ENCODE measurements at regions not wholly inside any gene's neighbourhood (a gene's known extent, or its start where the extent isn't known, plus 50 kb on each side); places are given as distances from the start of the nearest gene placed in this dataset.
"Not testable (repeated sequence)": the region's sequence is repeated elsewhere in the genome, so short reads cannot be mapped to it uniquely, and the experiment has no call there.

- Histone ChIP-seq H3K27me3 (ENCODE audit: control insufficient read depth in 5 of 5, insufficient read depth in 4 of 5, low read length in 5 of 5) (no peaks in the 10 kb centered on the region), H3K9me3 (ENCODE audit: control insufficient read depth in 5 of 5, low read length in 5 of 5) (no peaks in the 10 kb centered on the region), H3K4me1 (ENCODE audit: control insufficient read depth in 5 of 5, insufficient read depth in 5 of 5, low read length in 5 of 5) (no peaks in the 10 kb centered on the region), H3K9ac (ENCODE audit: low read length in 5 of 5) (no peak overlapping the region), H3K36me3 (ENCODE audit: control insufficient read depth in 5 of 5, insufficient read depth in 5 of 5, low read length in 5 of 5) (no peaks in the 10 kb centered on the region), H3K27ac (ENCODE audit: low read depth, low read length) (no peak overlapping the region), H3K4me3 (ENCODE audit: low read depth in 1 of 5, low read length in 5 of 5) (no peak overlapping the region)
Observed at GRCh38 chr3:191922570-191922969, 461.6 kb downstream of the PYDC2 start.

- not testable (repeated sequence) for H3K9ac ChIP-seq (ENCODE audit: low read length in 5 of 5); H3K27me3 ChIP-seq (ENCODE audit: control insufficient read depth in 5 of 5, insufficient read depth in 4 of 5, low read length in 5 of 5); H3K4me3 ChIP-seq (ENCODE audit: low read depth in 1 of 5, low read length in 5 of 5); H3K27ac ChIP-seq (ENCODE audit: low read depth, low read length); H3K36me3 ChIP-seq (ENCODE audit: control insufficient read depth in 5 of 5, insufficient read depth in 5 of 5, low read length in 5 of 5); H3K4me1 ChIP-seq (ENCODE audit: control insufficient read depth in 5 of 5, insufficient read depth in 5 of 5, low read length in 5 of 5); H3K9me3 ChIP-seq (ENCODE audit: control insufficient read depth in 5 of 5, low read length in 5 of 5)
Observed at GRCh38 chr3:191927183-191927817, 466.3 kb downstream of the PYDC2 start.

GRCh38 chr3:191927998-191928397 is 467.0 kb downstream of the PYDC2 start:
- not testable (repeated sequence) for H3K9ac ChIP-seq (ENCODE audit: low read length in 5 of 5); H3K27me3 ChIP-seq (ENCODE audit: control insufficient read depth in 5 of 5, insufficient read depth in 4 of 5, low read length in 5 of 5); H3K36me3 ChIP-seq (ENCODE audit: control insufficient read depth in 5 of 5, insufficient read depth in 5 of 5, low read length in 5 of 5); H3K4me1 ChIP-seq (ENCODE audit: control insufficient read depth in 5 of 5, insufficient read depth in 5 of 5, low read length in 5 of 5); H3K27ac ChIP-seq (ENCODE audit: low read depth, low read length); H3K4me3 ChIP-seq (ENCODE audit: low read depth in 1 of 5, low read length in 5 of 5); H3K9me3 ChIP-seq (ENCODE audit: control insufficient read depth in 5 of 5, low read length in 5 of 5)

GRCh38 chr3:191944835-191945234 is 483.9 kb downstream of the PYDC2 start:
- Histone ChIP-seq H3K9ac (ENCODE audit: low read length in 5 of 5) (no peak overlapping the region), H3K27ac (ENCODE audit: low read depth, low read length) (no peak overlapping the region), H3K4me1 (ENCODE audit: control insufficient read depth in 5 of 5, insufficient read depth in 5 of 5, low read length in 5 of 5) (no peaks in the 10 kb centered on the region), H3K9me3 (ENCODE audit: control insufficient read depth in 5 of 5, low read length in 5 of 5) (no peaks in the 10 kb centered on the region), H3K27me3 (ENCODE audit: control insufficient read depth in 5 of 5, insufficient read depth in 4 of 5, low read length in 5 of 5) (no peaks in the 10 kb centered on the region), H3K4me3 (ENCODE audit: low read depth in 1 of 5, low read length in 5 of 5) (no peak overlapping the region), H3K36me3 (ENCODE audit: control insufficient read depth in 5 of 5, insufficient read depth in 5 of 5, low read length in 5 of 5) (no peaks in the 10 kb centered on the region)

GRCh38 chr3:191952186-191952585 is 491.2 kb downstream of the PYDC2 start:
- Histone ChIP-seq H3K9me3 (ENCODE audit: control insufficient read depth in 5 of 5, low read length in 5 of 5) (no peaks in the 10 kb centered on the region), H3K9ac (ENCODE audit: low read length in 5 of 5) (no peak overlapping the region)

GRCh38 chr3:191952609-191953008 is 491.6 kb downstream of the PYDC2 start:
- H3K4me1 ChIP-seq (ENCODE audit: control insufficient read depth in 5 of 5, insufficient read depth in 5 of 5, low read length in 5 of 5): no peaks in the 10 kb centered on the region
- no peak overlapping the region for H3K4me3 ChIP-seq (ENCODE audit: low read depth in 1 of 5, low read length in 5 of 5)
- H3K9me3 ChIP-seq (ENCODE audit: control insufficient read depth in 5 of 5, low read length in 5 of 5): no peaks in the 10 kb centered on the region
- no peaks in the 10 kb centered on the region for H3K27me3 ChIP-seq (ENCODE audit: control insufficient read depth in 5 of 5, insufficient read depth in 4 of 5, low read length in 5 of 5)
- no peaks in the 10 kb centered on the region for H3K36me3 ChIP-seq (ENCODE audit: control insufficient read depth in 5 of 5, insufficient read depth in 5 of 5, low read length in 5 of 5)
- H3K9ac ChIP-seq (ENCODE audit: low read length in 5 of 5): no peak overlapping the region
- no peak overlapping the region for H3K27ac ChIP-seq (ENCODE audit: low read depth, low read length)

More at GRCh38 chr3:191952186-191952585, 491.2 kb downstream of the PYDC2 start:
- Histone ChIP-seq H3K27ac (ENCODE audit: low read depth, low read length) (no peak overlapping the region), H3K4me3 (ENCODE audit: low read depth in 1 of 5, low read length in 5 of 5) (no peak overlapping the region), H3K27me3 (ENCODE audit: control insufficient read depth in 5 of 5, insufficient read depth in 4 of 5, low read length in 5 of 5) (no peaks in the 10 kb centered on the region), H3K36me3 (ENCODE audit: control insufficient read depth in 5 of 5, insufficient read depth in 5 of 5, low read length in 5 of 5) (no peaks in the 10 kb centered on the region), H3K4me1 (ENCODE audit: control insufficient read depth in 5 of 5, insufficient read depth in 5 of 5, low read length in 5 of 5) (no peaks in the 10 kb centered on the region)

GRCh38 chr3:191958980-191959671 is 498.2 kb downstream of the PYDC2 start:
- H3K36me3 ChIP-seq (ENCODE audit: control insufficient read depth in 5 of 5, insufficient read depth in 5 of 5, low read length in 5 of 5): no peaks in the 10 kb centered on the region
- no peak overlapping the region for H3K4me3 ChIP-seq (ENCODE audit: low read depth in 1 of 5, low read length in 5 of 5)
- H3K4me1 ChIP-seq (ENCODE audit: control insufficient read depth in 5 of 5, insufficient read depth in 5 of 5, low read length in 5 of 5): peaks cover 0 to 4% (median 0%) of the 10 kb centered on the region in 5 donors
- H3K9ac ChIP-seq (ENCODE audit: low read length in 5 of 5): no peak overlapping the region
- no peaks in the 10 kb centered on the region for H3K9me3 ChIP-seq (ENCODE audit: control insufficient read depth in 5 of 5, low read length in 5 of 5)
- H3K27ac ChIP-seq (ENCODE audit: low read depth, low read length): no peak overlapping the region
- H3K27me3 ChIP-seq (ENCODE audit: control insufficient read depth in 5 of 5, insufficient read depth in 4 of 5, low read length in 5 of 5): no peaks in the 10 kb centered on the region

- Histone ChIP-seq H3K9ac (ENCODE audit: low read length in 5 of 5) (no peak overlapping the region), H3K9me3 (ENCODE audit: control insufficient read depth in 5 of 5, low read length in 5 of 5) (no peaks in the 10 kb centered on the region), H3K27me3 (ENCODE audit: control insufficient read depth in 5 of 5, insufficient read depth in 4 of 5, low read length in 5 of 5) (no peaks in the 10 kb centered on the region), H3K36me3 (ENCODE audit: control insufficient read depth in 5 of 5, insufficient read depth in 5 of 5, low read length in 5 of 5) (no peaks in the 10 kb centered on the region), H3K4me1 (ENCODE audit: control insufficient read depth in 5 of 5, insufficient read depth in 5 of 5, low read length in 5 of 5) (peaks cover 0 to 4% (median 0%) of the 10 kb centered on the region in 5 donors), H3K4me3 (ENCODE audit: low read depth in 1 of 5, low read length in 5 of 5) (no peak overlapping the region), H3K27ac (ENCODE audit: low read depth, low read length) (no peak overlapping the region)
Observed at GRCh38 chr3:191959876-191960413, 499.0 kb downstream of the PYDC2 start.

- no peaks in the 10 kb centered on the region for H3K9me3 ChIP-seq (ENCODE audit: control insufficient read depth in 5 of 5, low read length in 5 of 5)
- H3K27me3 ChIP-seq (ENCODE audit: control insufficient read depth in 5 of 5, insufficient read depth in 4 of 5, low read length in 5 of 5): no peaks in the 10 kb centered on the region
- no peak overlapping the region for H3K9ac ChIP-seq (ENCODE audit: low read length in 5 of 5)
- H3K27ac ChIP-seq (ENCODE audit: low read depth, low read length): no peak overlapping the region
- peaks cover 0 to 4% (median 0%) of the 10 kb centered on the region in 5 donors for H3K4me1 ChIP-seq (ENCODE audit: control insufficient read depth in 5 of 5, insufficient read depth in 5 of 5, low read length in 5 of 5)
- no peak overlapping the region for H3K4me3 ChIP-seq (ENCODE audit: low read depth in 1 of 5, low read length in 5 of 5)
- no peaks in the 10 kb centered on the region for H3K36me3 ChIP-seq (ENCODE audit: control insufficient read depth in 5 of 5, insufficient read depth in 5 of 5, low read length in 5 of 5)
Observed at GRCh38 chr3:191961022-191961421, 500.1 kb downstream of the PYDC2 start.

- Histone ChIP-seq H3K27ac (ENCODE audit: low read depth, low read length) (no peak overlapping the region), H3K36me3 (ENCODE audit: control insufficient read depth in 5 of 5, insufficient read depth in 5 of 5, low read length in 5 of 5) (no peaks in the 10 kb centered on the region), H3K9me3 (ENCODE audit: control insufficient read depth in 5 of 5, low read length in 5 of 5) (no peaks in the 10 kb centered on the region), H3K4me1 (ENCODE audit: control insufficient read depth in 5 of 5, insufficient read depth in 5 of 5, low read length in 5 of 5) (peaks cover 0 to 4% (median 0%) of the 10 kb centered on the region in 5 donors), H3K9ac (ENCODE audit: low read length in 5 of 5) (no peak overlapping the region), H3K27me3 (ENCODE audit: control insufficient read depth in 5 of 5, insufficient read depth in 4 of 5, low read length in 5 of 5) (no peaks in the 10 kb centered on the region), H3K4me3 (ENCODE audit: low read depth in 1 of 5, low read length in 5 of 5) (no peak overlapping the region)
Observed at GRCh38 chr3:191961529-191961928, 500.6 kb downstream of the PYDC2 start.

Measured in subcutaneous abdominal adipose tissue (tissue), 5 donors.